ENCODE measurements at regions not wholly inside any gene's neighbourhood (a gene's known extent, or its start where the extent isn't known, plus 50 kb on each side); places are given as distances from the start of the nearest gene placed in this dataset.

DNA sequence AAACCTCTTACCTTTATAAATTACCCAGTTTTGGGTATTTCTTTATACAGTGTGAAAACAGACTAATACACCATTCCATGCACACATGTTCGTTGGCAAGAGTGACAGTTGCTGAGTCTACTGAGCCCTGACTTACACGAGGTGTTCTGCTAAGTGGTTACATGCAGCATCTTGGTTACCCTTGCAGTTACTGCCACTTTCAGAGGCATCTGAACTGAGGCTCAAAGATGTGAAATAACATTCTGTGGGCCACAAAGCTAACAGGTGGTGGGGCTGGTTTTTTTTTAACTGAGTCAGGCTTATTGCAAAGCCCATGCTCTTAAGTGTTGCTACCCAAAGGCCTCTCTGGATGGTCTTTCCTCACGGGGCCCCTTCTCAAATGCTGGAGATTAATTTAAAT lies 54.4 kb upstream of the GTSF1L start:
- Histone ChIP-seq H2AFZ (ENCODE audit: low read length) (no peak overlapping the region), H3K27ac (ENCODE audit: low read depth, low read length, poor library complexity, severe bottlenecking) (peak overlapping the region; percentile 19), H3K27me3 (ENCODE audit: insufficient read depth, low read length) (no peaks in the 10 kb centered on the region; the same call in 1 of the 2 replicates), H3K9ac (ENCODE audit: low read length) (no peak overlapping the region), H3F3A (ENCODE audit: insufficient read depth, low read length) (no peaks in the 10 kb centered on the region), H3K4me2 (ENCODE audit: low read length) (no peak overlapping the region), H3K4me1 (ENCODE audit: insufficient read depth, low read length, severe bottlenecking) (peaks cover 13% of the 10 kb centered on the region), H3K4me3 (ENCODE audit: low read depth, low read length, poor library complexity, severe bottlenecking) (no peak overlapping the region), H4K20me1 (ENCODE audit: insufficient read depth, low read length) (no peaks in the 10 kb centered on the region), H3K79me2 (ENCODE audit: insufficient read depth, low read length) (no peaks in the 10 kb centered on the region), H3K9me2 (ENCODE audit: low read depth, low read length) (no peaks in the 10 kb centered on the region), H3K9me3 (ENCODE audit: low read length) (peaks cover 9% of the 10 kb centered on the region; the same call in 1 of the 2 replicates), H3K36me3 (ENCODE audit: insufficient read depth, low read length) (no peaks in the 10 kb centered on the region; the same call in 1 of the 2 replicates)
- TF ChIP-seq EZH2 (IDR thresholded peaks at IDR 0.05; ENCODE audit: borderline replicate concordance, low read length) = no peak
- TF ChIP-seq, protein P1, sequence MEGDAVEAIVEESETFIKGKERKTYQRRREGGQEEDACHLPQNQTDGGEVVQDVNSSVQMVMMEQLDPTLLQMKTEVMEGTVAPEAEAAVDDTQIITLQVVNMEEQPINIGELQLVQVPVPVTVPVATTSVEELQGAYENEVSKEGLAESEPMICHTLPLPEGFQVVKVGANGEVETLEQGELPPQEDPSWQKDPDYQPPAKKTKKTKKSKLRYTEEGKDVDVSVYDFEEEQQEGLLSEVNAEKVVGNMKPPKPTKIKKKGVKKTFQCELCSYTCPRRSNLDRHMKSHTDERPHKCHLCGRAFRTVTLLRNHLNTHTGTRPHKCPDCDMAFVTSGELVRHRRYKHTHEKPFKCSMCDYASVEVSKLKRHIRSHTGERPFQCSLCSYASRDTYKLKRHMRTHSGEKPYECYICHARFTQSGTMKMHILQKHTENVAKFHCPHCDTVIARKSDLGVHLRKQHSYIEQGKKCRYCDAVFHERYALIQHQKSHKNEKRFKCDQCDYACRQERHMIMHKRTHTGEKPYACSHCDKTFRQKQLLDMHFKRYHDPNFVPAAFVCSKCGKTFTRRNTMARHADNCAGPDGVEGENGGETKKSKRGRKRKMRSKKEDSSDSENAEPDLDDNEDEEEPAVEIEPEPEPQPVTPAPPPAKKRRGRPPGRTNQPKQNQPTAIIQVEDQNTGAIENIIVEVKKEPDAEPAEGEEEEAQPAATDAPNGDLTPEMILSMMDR (IDR thresholded peaks at IDR 0.05; ENCODE audit: low read length) = no peak

DNA sequence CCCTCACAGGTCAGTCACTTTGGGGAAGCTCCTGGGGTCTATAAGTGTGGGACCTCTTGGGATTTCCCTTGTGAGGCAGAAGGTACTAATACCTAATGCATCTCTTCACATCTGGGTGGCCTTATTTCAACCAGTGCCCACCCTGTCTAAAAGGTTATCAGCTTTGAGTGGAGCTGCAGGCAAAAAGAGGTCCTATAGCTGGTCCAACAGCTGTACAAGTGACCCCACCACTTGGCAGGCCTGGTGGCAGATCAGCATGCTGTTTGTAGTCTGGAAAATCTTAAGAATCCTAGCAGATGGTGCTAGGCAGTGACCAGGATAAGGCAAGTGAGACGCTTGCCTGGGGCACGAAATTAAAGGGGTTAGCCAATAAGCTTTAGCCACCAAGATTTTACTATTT lies 51.6 kb upstream of the GTSF1L start:
- Histone ChIP-seq H3F3A (ENCODE audit: insufficient read depth, low read length) (no peaks in the 10 kb centered on the region), H3K4me1 (ENCODE audit: insufficient read depth, low read length, severe bottlenecking) (peaks cover 12% of the 10 kb centered on the region), H3K27ac (ENCODE audit: low read depth, low read length, poor library complexity, severe bottlenecking) (no peak overlapping the region), H3K36me3 (ENCODE audit: insufficient read depth, low read length) (no peaks in the 10 kb centered on the region; the same call in 1 of the 2 replicates), H3K9me2 (ENCODE audit: low read depth, low read length) (no peaks in the 10 kb centered on the region), H3K9ac (ENCODE audit: low read length) (no peak overlapping the region), H2AFZ (ENCODE audit: low read length) (no peak overlapping the region), H3K9me3 (ENCODE audit: low read length) (peaks cover 9% of the 10 kb centered on the region; the same call in 1 of the 2 replicates), H3K4me2 (ENCODE audit: low read length) (no peak overlapping the region), H3K79me2 (ENCODE audit: insufficient read depth, low read length) (no peaks in the 10 kb centered on the region), H3K27me3 (ENCODE audit: insufficient read depth, low read length) (no peaks in the 10 kb centered on the region; the same call in 1 of the 2 replicates), H3K4me3 (ENCODE audit: low read depth, low read length, poor library complexity, severe bottlenecking) (no peak overlapping the region), H4K20me1 (ENCODE audit: insufficient read depth, low read length) (no peaks in the 10 kb centered on the region)
- no peak for TF ChIP-seq EZH2 (IDR thresholded peaks at IDR 0.05; ENCODE audit: borderline replicate concordance, low read length)
- TF ChIP-seq, protein P1 (IDR thresholded peaks at IDR 0.05; ENCODE audit: low read length) = no peak

DNA sequence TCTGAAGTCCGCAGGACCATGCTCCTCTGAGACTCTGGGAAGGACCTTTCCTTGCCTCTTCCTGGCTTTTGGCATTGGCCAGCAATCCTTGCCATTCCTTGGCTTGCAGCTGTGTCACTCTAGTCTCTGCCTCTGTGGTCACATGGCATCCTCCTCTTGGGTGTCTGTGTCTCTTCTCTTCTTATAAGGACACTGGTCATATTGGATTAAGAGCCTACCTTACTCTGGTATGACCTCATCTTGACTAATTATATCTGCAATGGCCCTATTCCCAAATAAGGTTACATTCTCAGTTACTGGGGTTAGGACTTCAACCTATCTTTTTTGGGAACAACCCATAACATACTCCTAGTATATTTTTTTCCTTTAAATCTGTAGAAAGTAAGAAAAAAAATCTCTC lies 49.9 kb upstream of the GTSF1L start:
- Histone ChIP-seq H3K9me3 (ENCODE audit: low read length) (peaks cover 9% of the 10 kb centered on the region; the same call in 1 of the 2 replicates), H3K79me2 (ENCODE audit: insufficient read depth, low read length) (no peaks in the 10 kb centered on the region)

More for the DNA sequence above, 49.9 kb upstream of the GTSF1L start:
- H4K20me1 ChIP-seq (ENCODE audit: insufficient read depth, low read length) = no peaks in the 10 kb centered on the region
- H3K27me3 ChIP-seq (ENCODE audit: insufficient read depth, low read length) = no peaks in the 10 kb centered on the region; the same call in 1 of the 2 replicates
- no peak overlapping the region for H3K27ac ChIP-seq (ENCODE audit: low read depth, low read length, poor library complexity, severe bottlenecking)
- no peak overlapping the region for H3K4me2 ChIP-seq (ENCODE audit: low read length)
- no peak overlapping the region for H3K4me3 ChIP-seq (ENCODE audit: low read depth, low read length, poor library complexity, severe bottlenecking)
- H3K4me1 ChIP-seq (ENCODE audit: insufficient read depth, low read length, severe bottlenecking) = peaks cover 2% of the 10 kb centered on the region
- TF ChIP-seq EZH2 (IDR thresholded peaks at IDR 0.05; ENCODE audit: borderline replicate concordance, low read length) = no peak
- TF ChIP-seq, protein P1 (IDR thresholded peaks at IDR 0.05; ENCODE audit: low read length) = no peak
- H3K9me2 ChIP-seq (ENCODE audit: low read depth, low read length) = no peaks in the 10 kb centered on the region
- no peak overlapping the region for H2AFZ ChIP-seq (ENCODE audit: low read length)
- no peaks in the 10 kb centered on the region for H3F3A ChIP-seq (ENCODE audit: insufficient read depth, low read length)
- no peaks in the 10 kb centered on the region; the same call in 1 of the 2 replicates for H3K36me3 ChIP-seq (ENCODE audit: insufficient read depth, low read length)
- no peak overlapping the region for H3K9ac ChIP-seq (ENCODE audit: low read length)
